Osteocyte (in vitro differentiated cells): ENCODE measurements at regions not wholly inside any gene's neighbourhood (a gene's known extent, or its start where the extent isn't known, plus 50 kb on each side); places are given as distances from the start of the nearest gene placed in this dataset.

ENCODE experiments used
- DNase-seq: peaks from one replicate; pipeline ENCODE4 v3.0.0; 2021; ENCODE audit warnings: mixed read lengths; ENCODE audit not compliant: unreplicated experiment; ENCODE audit errors: extremely low spot score
- H3K27ac Mint-ChIP-seq: one replicate; pipeline ENCODE4 v1.8.0; 2021; ENCODE audit warnings: mild to moderate bottlenecking, mixed read lengths; ENCODE audit not compliant: unreplicated experiment
- H3K27me3 Mint-ChIP-seq: one replicate; pipeline ENCODE4 v1.8.0; 2021; ENCODE audit warnings: mixed read lengths; ENCODE audit not compliant: unreplicated experiment
- H3K36me3 Mint-ChIP-seq: one replicate; pipeline ENCODE4 v1.8.0; 2021; ENCODE audit warnings: mixed read lengths; ENCODE audit not compliant: unreplicated experiment
- H3K4me1 Mint-ChIP-seq: one replicate; pipeline ENCODE4 v1.8.0; 2021; ENCODE audit warnings: mixed read lengths; ENCODE audit not compliant: unreplicated experiment
- H3K4me3 Mint-ChIP-seq: one replicate; pipeline ENCODE4 v1.8.0; 2021; ENCODE audit warnings: mild to moderate bottlenecking, moderate library complexity, mixed read lengths; ENCODE audit not compliant: unreplicated experiment
- H3K9me3 Mint-ChIP-seq: one replicate; pipeline ENCODE4 v1.8.0; 2021; ENCODE audit warnings: mixed read lengths; ENCODE audit not compliant: unreplicated experiment
- TF ChIP-seq, protein P1 (sequence below): fragments of 200-600 bp; sonication (generic); IDR thresholded peaks from 2 replicates; pipeline ENCODE4 v1.5.0; 2021; ENCODE audit warnings: antibody characterized with exemption, mild to moderate bottlenecking, moderate library complexity

DNA sequence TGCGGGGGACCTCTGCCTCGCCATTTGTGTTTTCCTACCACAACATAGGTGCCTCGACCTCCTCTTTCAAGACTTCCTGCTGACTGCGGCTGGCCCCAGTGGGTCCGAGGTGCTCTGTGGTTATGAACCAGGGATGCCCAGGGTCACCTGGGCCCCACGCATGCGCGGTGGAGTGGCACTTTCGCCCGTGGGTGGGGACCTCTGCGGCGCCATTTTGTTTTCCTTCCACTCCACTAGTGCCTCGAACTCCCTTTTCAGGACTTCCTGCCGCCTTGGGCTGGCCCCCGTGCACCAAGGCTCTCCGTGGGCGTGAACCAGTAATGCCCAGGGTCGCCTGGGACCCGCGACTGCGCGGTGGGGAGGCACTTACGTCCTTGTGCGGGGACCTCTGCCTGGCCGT lies 351.6 kb downstream of the ALG10 start:
- no peak overlapping the region for H3K4me3 Mint-ChIP-seq
- DNase-seq: no peak
- peaks cover 10% of the 10 kb centered on the region for H3K9me3 Mint-ChIP-seq
- H3K27ac Mint-ChIP-seq: no peak overlapping the region
- TF ChIP-seq, protein P1, sequence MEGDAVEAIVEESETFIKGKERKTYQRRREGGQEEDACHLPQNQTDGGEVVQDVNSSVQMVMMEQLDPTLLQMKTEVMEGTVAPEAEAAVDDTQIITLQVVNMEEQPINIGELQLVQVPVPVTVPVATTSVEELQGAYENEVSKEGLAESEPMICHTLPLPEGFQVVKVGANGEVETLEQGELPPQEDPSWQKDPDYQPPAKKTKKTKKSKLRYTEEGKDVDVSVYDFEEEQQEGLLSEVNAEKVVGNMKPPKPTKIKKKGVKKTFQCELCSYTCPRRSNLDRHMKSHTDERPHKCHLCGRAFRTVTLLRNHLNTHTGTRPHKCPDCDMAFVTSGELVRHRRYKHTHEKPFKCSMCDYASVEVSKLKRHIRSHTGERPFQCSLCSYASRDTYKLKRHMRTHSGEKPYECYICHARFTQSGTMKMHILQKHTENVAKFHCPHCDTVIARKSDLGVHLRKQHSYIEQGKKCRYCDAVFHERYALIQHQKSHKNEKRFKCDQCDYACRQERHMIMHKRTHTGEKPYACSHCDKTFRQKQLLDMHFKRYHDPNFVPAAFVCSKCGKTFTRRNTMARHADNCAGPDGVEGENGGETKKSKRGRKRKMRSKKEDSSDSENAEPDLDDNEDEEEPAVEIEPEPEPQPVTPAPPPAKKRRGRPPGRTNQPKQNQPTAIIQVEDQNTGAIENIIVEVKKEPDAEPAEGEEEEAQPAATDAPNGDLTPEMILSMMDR: no peak
- no peaks in the 10 kb centered on the region for H3K4me1 Mint-ChIP-seq
- H3K27me3 Mint-ChIP-seq: no peaks in the 10 kb centered on the region
- H3K36me3 Mint-ChIP-seq: no peaks in the 10 kb centered on the region

GRCh38 chr12:34376133-34376799 lies 354.0 kb downstream of the ALG10 start:
- Mint-ChIP-seq H3K27ac (no peak overlapping the region), H3K4me3 (no peak overlapping the region), H3K9me3 (peaks cover 6% of the 10 kb centered on the region), H3K4me1 (no peaks in the 10 kb centered on the region), H3K36me3 (no peaks in the 10 kb centered on the region), H3K27me3 (no peaks in the 10 kb centered on the region)
- no peak for DNase-seq
- TF ChIP-seq, protein P1: no peak

- peaks cover 6% of the 10 kb centered on the region for H3K9me3 Mint-ChIP-seq
- H3K27me3 Mint-ChIP-seq: no peaks in the 10 kb centered on the region
- no peak overlapping the region for H3K27ac Mint-ChIP-seq
- H3K36me3 Mint-ChIP-seq: no peaks in the 10 kb centered on the region
- no peak for DNase-seq
- H3K4me1 Mint-ChIP-seq: no peaks in the 10 kb centered on the region
- TF ChIP-seq, protein P1: no peak
- no peak overlapping the region for H3K4me3 Mint-ChIP-seq
Measured at GRCh38 chr12:34377243-34378035, 355.1 kb downstream of the ALG10 start.

DNA sequence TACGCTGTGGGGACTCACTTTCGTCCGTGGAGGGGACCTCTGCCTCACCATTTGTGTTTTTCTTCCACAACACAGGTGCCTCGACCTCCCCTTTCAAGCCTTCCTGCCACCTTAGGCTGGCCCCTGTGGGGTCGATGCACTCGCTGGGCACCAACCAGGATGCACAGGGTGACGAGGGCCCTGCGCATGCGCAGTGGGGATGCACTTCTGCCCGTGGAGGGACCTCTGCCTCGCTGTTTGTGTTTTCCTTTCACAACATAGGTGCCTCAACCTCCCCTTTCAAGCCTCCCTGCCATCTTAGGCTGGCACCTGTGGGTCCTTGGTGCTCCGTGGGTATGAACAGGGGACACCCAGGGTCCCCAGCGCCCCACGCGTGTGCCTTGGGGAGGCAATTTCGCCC lies 356.8 kb downstream of the ALG10 start:
- H3K27me3 Mint-ChIP-seq: no peaks in the 10 kb centered on the region
- H3K4me3 Mint-ChIP-seq: no peak overlapping the region
- TF ChIP-seq, protein P1: no peak
- no peaks in the 10 kb centered on the region for H3K4me1 Mint-ChIP-seq
- DNase-seq: no peak
- peaks cover 6% of the 10 kb centered on the region for H3K9me3 Mint-ChIP-seq
- H3K36me3 Mint-ChIP-seq: no peaks in the 10 kb centered on the region
- no peak overlapping the region for H3K27ac Mint-ChIP-seq

- DNase-seq: no peak
- Mint-ChIP-seq H3K36me3 (no peaks in the 10 kb centered on the region), H3K4me3 (no peak overlapping the region)
Measured at GRCh38 chr12:34384693-34385092, 362.4 kb downstream of the ALG10 start.

More at GRCh38 chr12:34384693-34385092, 362.4 kb downstream of the ALG10 start:
- H3K27ac Mint-ChIP-seq: no peak overlapping the region
- TF ChIP-seq, protein P1: no peak
- H3K9me3 Mint-ChIP-seq: peaks cover 5% of the 10 kb centered on the region
- no peaks in the 10 kb centered on the region for H3K4me1 Mint-ChIP-seq
- no peaks in the 10 kb centered on the region for H3K27me3 Mint-ChIP-seq
